ENCODE measurements at regions not wholly inside any gene's neighbourhood (a gene's known extent, or its start where the extent isn't known, plus 50 kb on each side); places are given as distances from the start of the nearest gene placed in this dataset.

- no peak overlapping the region for H3K27ac ChIP-seq (ENCODE audit: low read length)
- H3K9me3 ChIP-seq (ENCODE audit: control insufficient read depth, low read depth, low read length): no peaks in the 10 kb centered on the region
- H3K4me1 ChIP-seq (ENCODE audit: control insufficient read depth, insufficient read depth, low read length): no peaks in the 10 kb centered on the region
- 60% methylated on average over 1 of the region's 2 CpGs for WGBS (ENCODE audit: insufficient coverage, low lambda C conversion rate)
- no peak overlapping the region for H3K4me3 ChIP-seq (ENCODE audit: low read length)
- DNase-seq: no peak
- H3K36me3 ChIP-seq (ENCODE audit: control insufficient read depth, insufficient read depth, low read length): no peaks in the 10 kb centered on the region
- H3K27me3 ChIP-seq (ENCODE audit: control insufficient read depth, insufficient read depth, low read length): no peaks in the 10 kb centered on the region
Observed at GRCh38 chr7:53690411-53690810, 655.0 kb downstream of the POM121L12 start.

DNA sequence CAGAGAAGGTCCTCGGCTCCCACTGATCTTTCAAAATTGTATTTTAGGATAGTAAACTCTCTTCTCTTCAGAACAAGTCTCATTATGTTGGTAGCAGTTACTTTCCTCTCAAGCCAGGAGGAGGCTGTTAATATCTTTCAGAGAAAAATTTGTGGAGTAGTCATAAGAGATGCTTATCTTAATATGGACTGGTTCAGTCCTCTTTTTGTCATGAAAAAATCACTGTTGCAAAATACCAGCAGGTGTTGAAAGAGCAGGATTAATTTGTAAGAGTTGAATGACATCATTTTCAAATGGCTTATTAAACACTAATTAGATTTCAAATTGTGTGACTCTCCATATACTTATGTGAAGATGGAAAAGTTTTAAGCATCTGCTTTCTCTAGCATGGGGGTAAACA lies 662.5 kb downstream of the POM121L12 start:
- no peak overlapping the region for H3K4me3 ChIP-seq (ENCODE audit: low read length)
- H3K27me3 ChIP-seq (ENCODE audit: control insufficient read depth, insufficient read depth, low read length): no peaks in the 10 kb centered on the region
- no peaks in the 10 kb centered on the region for H3K36me3 ChIP-seq (ENCODE audit: control insufficient read depth, insufficient read depth, low read length)
- DNase-seq: no peak
- H3K27ac ChIP-seq (ENCODE audit: low read length): no peak overlapping the region
- no CpG with 5 or more reads among the region's 1 CpG for WGBS (ENCODE audit: insufficient coverage, low lambda C conversion rate)
- no peaks in the 10 kb centered on the region for H3K9me3 ChIP-seq (ENCODE audit: control insufficient read depth, low read depth, low read length)
- no peaks in the 10 kb centered on the region for H3K4me1 ChIP-seq (ENCODE audit: control insufficient read depth, insufficient read depth, low read length)

- H3K27me3 ChIP-seq (ENCODE audit: control insufficient read depth, insufficient read depth, low read length): no peaks in the 10 kb centered on the region
- 100% methylated on average over 3 of the region's 5 CpGs for WGBS (ENCODE audit: insufficient coverage, low lambda C conversion rate)
- no peak overlapping the region for H3K4me3 ChIP-seq (ENCODE audit: low read length)
- H3K9me3 ChIP-seq (ENCODE audit: control insufficient read depth, low read depth, low read length): no peaks in the 10 kb centered on the region
- no peak for DNase-seq
- H3K4me1 ChIP-seq (ENCODE audit: control insufficient read depth, insufficient read depth, low read length): no peaks in the 10 kb centered on the region
- no peak overlapping the region for H3K27ac ChIP-seq (ENCODE audit: low read length)
- H3K36me3 ChIP-seq (ENCODE audit: control insufficient read depth, insufficient read depth, low read length): no peaks in the 10 kb centered on the region
Observed at GRCh38 chr7:53699215-53699837, 663.9 kb downstream of the POM121L12 start.

DNA sequence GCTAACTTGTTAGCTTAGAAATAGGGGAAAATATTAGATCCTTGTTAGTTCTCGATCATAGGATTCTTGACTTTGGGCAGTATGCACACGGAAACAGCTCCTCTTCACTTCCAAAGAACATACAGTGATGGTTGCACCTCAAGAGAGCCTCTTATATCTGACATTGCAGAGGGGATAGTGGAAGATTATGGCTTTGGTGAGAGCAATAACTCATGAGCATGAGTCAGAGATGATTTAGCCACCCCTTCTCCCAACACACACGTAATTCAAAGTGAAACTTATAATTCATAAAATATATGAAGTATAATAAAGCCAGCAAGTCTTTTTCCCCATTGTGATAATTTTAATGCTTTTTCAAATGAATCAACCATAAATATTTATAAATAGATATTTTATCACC lies 683.7 kb downstream of the POM121L12 start:
- no peaks in the 10 kb centered on the region for H3K4me1 ChIP-seq (ENCODE audit: control insufficient read depth, insufficient read depth, low read length)
- 100% methylated on average over 1 of the region's 3 CpGs for WGBS (ENCODE audit: insufficient coverage, low lambda C conversion rate)

GRCh38 chr7:53740971-53741370 lies 705.5 kb downstream of the POM121L12 start:
- Histone ChIP-seq H3K27me3 (ENCODE audit: control insufficient read depth, insufficient read depth, low read length) (no peaks in the 10 kb centered on the region), H3K27ac (ENCODE audit: low read length) (no peak overlapping the region), H3K4me3 (ENCODE audit: low read length) (no peak overlapping the region), H3K4me1 (ENCODE audit: control insufficient read depth, insufficient read depth, low read length) (no peaks in the 10 kb centered on the region), H3K36me3 (ENCODE audit: control insufficient read depth, insufficient read depth, low read length) (no peaks in the 10 kb centered on the region), H3K9me3 (ENCODE audit: control insufficient read depth, low read depth, low read length) (no peaks in the 10 kb centered on the region)
- no peak for DNase-seq
- no CpG with 5 or more reads among the region's 6 CpGs for WGBS (ENCODE audit: insufficient coverage, low lambda C conversion rate)

More for the DNA sequence above, 683.7 kb downstream of the POM121L12 start:
- Histone ChIP-seq H3K27ac (ENCODE audit: low read length) (no peak overlapping the region), H3K4me3 (ENCODE audit: low read length) (no peak overlapping the region), H3K27me3 (ENCODE audit: control insufficient read depth, insufficient read depth, low read length) (no peaks in the 10 kb centered on the region), H3K9me3 (ENCODE audit: control insufficient read depth, low read depth, low read length) (no peaks in the 10 kb centered on the region), H3K36me3 (ENCODE audit: control insufficient read depth, insufficient read depth, low read length) (no peaks in the 10 kb centered on the region)
- no peak for DNase-seq

DNA sequence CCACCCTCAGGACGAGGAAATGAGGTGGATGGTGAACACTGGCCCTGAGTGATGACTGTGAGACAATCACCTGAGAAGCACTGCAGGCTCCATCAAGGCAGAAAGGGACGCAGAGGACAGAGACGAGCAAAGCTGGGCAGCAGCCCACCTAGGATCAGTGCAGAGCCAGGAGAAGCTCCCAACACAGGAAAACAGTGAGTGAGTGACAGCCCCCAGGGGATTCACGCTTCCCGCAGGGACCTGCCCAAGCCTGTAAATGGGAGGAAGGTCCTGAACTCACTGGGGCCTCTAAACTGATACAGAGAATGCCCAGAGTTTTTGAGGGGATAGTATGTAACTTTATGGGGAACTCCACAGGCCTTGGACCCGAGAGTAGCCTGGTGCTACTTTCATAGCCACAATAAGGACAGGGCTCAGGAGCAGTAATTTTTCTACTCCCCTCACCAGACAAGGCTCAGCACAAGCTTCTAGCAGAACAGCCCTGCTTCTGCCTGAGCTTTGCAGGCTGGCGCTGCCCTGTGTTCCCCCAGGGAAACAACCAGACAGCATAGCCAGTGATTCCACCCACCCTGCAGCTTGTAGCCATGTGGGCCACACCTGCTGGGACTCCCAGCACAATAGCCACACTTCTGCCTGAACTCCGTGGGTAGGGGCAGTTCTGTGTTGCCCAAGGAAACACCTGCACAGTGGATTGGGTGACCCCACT lies 708.4 kb downstream of the POM121L12 start:
- Histone ChIP-seq H3K9me3 (ENCODE audit: control insufficient read depth, low read depth, low read length) (no peaks in the 10 kb centered on the region), H3K4me1 (ENCODE audit: control insufficient read depth, insufficient read depth, low read length) (no peaks in the 10 kb centered on the region), H3K27me3 (ENCODE audit: control insufficient read depth, insufficient read depth, low read length) (no peaks in the 10 kb centered on the region), H3K27ac (ENCODE audit: low read length) (no peak overlapping the region), H3K36me3 (ENCODE audit: control insufficient read depth, insufficient read depth, low read length) (no peaks in the 10 kb centered on the region), H3K4me3 (ENCODE audit: low read length) (no peak overlapping the region)
- no peak for DNase-seq
- no CpG with 5 or more reads among the region's 8 CpGs for WGBS (ENCODE audit: insufficient coverage, low lambda C conversion rate)

- no peaks in the 10 kb centered on the region for H3K36me3 ChIP-seq (ENCODE audit: control insufficient read depth, insufficient read depth, low read length)
- no peak overlapping the region for H3K4me3 ChIP-seq (ENCODE audit: low read length)
Observed at GRCh38 chr7:53744403-53744760, 708.9 kb downstream of the POM121L12 start.

GRCh38 chr7:53756946-53757345 lies 721.5 kb downstream of the POM121L12 start:
- DNase-seq: no peak
- H3K4me3 ChIP-seq (ENCODE audit: low read length): no peak overlapping the region
- H3K9me3 ChIP-seq (ENCODE audit: control insufficient read depth, low read depth, low read length): no peaks in the 10 kb centered on the region
- H3K36me3 ChIP-seq (ENCODE audit: control insufficient read depth, insufficient read depth, low read length): no peaks in the 10 kb centered on the region
- WGBS (ENCODE audit: insufficient coverage, low lambda C conversion rate): no CpG with 5 or more reads among the region's 3 CpGs
- H3K4me1 ChIP-seq (ENCODE audit: control insufficient read depth, insufficient read depth, low read length): no peaks in the 10 kb centered on the region
- no peak overlapping the region for H3K27ac ChIP-seq (ENCODE audit: low read length)
- H3K27me3 ChIP-seq (ENCODE audit: control insufficient read depth, insufficient read depth, low read length): no peaks in the 10 kb centered on the region

More at GRCh38 chr7:53744403-53744760, 708.9 kb downstream of the POM121L12 start:
- no peaks in the 10 kb centered on the region for H3K27me3 ChIP-seq (ENCODE audit: control insufficient read depth, insufficient read depth, low read length)
- no peaks in the 10 kb centered on the region for H3K9me3 ChIP-seq (ENCODE audit: control insufficient read depth, low read depth, low read length)
- no peak for DNase-seq
- H3K27ac ChIP-seq (ENCODE audit: low read length): no peak overlapping the region
- no peaks in the 10 kb centered on the region for H3K4me1 ChIP-seq (ENCODE audit: control insufficient read depth, insufficient read depth, low read length)
- WGBS (ENCODE audit: insufficient coverage, low lambda C conversion rate): no CpG with 5 or more reads among the region's 4 CpGs

- no peaks in the 10 kb centered on the region for H3K27me3 ChIP-seq (ENCODE audit: control insufficient read depth, insufficient read depth, low read length)
- H3K4me3 ChIP-seq (ENCODE audit: low read length): no peak overlapping the region
- no peak for DNase-seq
- H3K4me1 ChIP-seq (ENCODE audit: control insufficient read depth, insufficient read depth, low read length): no peaks in the 10 kb centered on the region
- H3K36me3 ChIP-seq (ENCODE audit: control insufficient read depth, insufficient read depth, low read length): no peaks in the 10 kb centered on the region
- no peak overlapping the region for H3K27ac ChIP-seq (ENCODE audit: low read length)
- H3K9me3 ChIP-seq (ENCODE audit: control insufficient read depth, low read depth, low read length): peaks cover 7% of the 10 kb centered on the region
Observed at GRCh38 chr7:53768186-53768585, 732.8 kb downstream of the POM121L12 start.

GRCh38 chr7:53771701-53772100 lies 736.3 kb downstream of the POM121L12 start:
- Histone ChIP-seq H3K4me1 (ENCODE audit: control insufficient read depth, insufficient read depth, low read length) (no peaks in the 10 kb centered on the region), H3K4me3 (ENCODE audit: low read length) (no peak overlapping the region), H3K27me3 (ENCODE audit: control insufficient read depth, insufficient read depth, low read length) (no peaks in the 10 kb centered on the region), H3K36me3 (ENCODE audit: control insufficient read depth, insufficient read depth, low read length) (no peaks in the 10 kb centered on the region), H3K27ac (ENCODE audit: low read length) (no peak overlapping the region), H3K9me3 (ENCODE audit: control insufficient read depth, low read depth, low read length) (peaks cover 4% of the 10 kb centered on the region)
- no peak for DNase-seq
- WGBS (ENCODE audit: insufficient coverage, low lambda C conversion rate): no CpG with 5 or more reads among the region's 2 CpGs

- Histone ChIP-seq H3K36me3 (ENCODE audit: control insufficient read depth, insufficient read depth, low read length) (no peaks in the 10 kb centered on the region), H3K27me3 (ENCODE audit: control insufficient read depth, insufficient read depth, low read length) (no peaks in the 10 kb centered on the region), H3K9me3 (ENCODE audit: control insufficient read depth, low read depth, low read length) (no peaks in the 10 kb centered on the region), H3K27ac (ENCODE audit: low read length) (no peak overlapping the region), H3K4me1 (ENCODE audit: control insufficient read depth, insufficient read depth, low read length) (no peaks in the 10 kb centered on the region), H3K4me3 (ENCODE audit: low read length) (no peak overlapping the region)
- DNase-seq: no peak
- no CpG with 5 or more reads among the region's 1 CpG for WGBS (ENCODE audit: insufficient coverage, low lambda C conversion rate)
Observed at GRCh38 chr7:53776323-53776722, 740.9 kb downstream of the POM121L12 start.
